LHCN-M2 (cell line): ENCODE measurements at regions not wholly inside any gene's neighbourhood (a gene's known extent, or its start where the extent isn't known, plus 50 kb on each side); places are given as distances from the start of the nearest gene placed in this dataset.
"Not testable (repeated sequence)": the region's sequence is repeated elsewhere in the genome, so short reads cannot be mapped to it uniquely, and the experiment has no call there.

Source experiments
- DNase-seq: peaks from one replicate; pipeline ENCODE4 v3.0.0-alpha.2; 2012; ENCODE audit warnings: low read depth

- DNase-seq = no peak
Measured at GRCh38 chr2:21194147-21194546, 70.4 kb downstream of the TDRD15 start.

DNA sequence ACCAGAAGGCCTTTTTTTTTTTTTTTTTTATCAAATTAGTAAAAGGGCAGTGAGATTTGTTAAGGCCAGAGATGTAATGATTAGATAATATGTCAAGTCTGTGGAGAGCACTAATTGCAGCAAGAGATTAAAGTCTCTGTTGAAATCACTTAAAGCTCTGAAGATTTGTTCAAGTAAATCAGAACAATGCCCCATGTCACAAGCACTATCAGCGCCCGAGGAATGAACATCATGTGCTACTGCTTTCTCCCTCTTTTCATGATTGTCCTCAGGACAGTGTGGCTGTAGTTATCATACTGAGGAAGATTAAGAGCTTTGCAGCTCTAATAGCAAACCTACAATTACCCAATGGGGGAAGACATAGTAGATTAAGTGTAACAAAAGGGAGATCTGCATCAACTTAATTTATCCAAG, 71.1 kb downstream of the TDRD15 start:
- no peak for DNase-seq

GRCh38 chr2:21195326-21195725, 71.6 kb downstream of the TDRD15 start:
- no peak for DNase-seq

- DNase-seq = no peak
Measured at GRCh38 chr2:21198637-21199036, 74.9 kb downstream of the TDRD15 start.

DNA sequence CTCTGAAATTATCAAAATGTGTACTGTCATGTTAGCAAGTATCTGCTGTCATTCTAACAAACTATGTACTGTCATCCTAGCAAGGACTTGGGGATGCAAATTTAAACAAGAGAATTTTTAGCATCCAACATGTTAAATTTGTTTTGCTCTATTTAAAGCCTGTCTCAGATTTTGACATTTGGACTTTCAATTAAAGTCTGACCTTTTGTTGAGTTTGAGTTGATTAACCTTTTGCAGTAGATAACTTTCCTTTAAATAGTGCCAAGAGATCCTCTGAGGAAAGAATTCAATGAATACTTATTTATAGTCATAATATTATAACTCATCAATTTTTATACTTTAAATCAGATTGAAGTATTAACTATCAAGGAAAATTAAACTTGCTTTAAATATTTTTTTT, 80.2 kb downstream of the TDRD15 start:
- DNase-seq = no peak

GRCh38 chr2:21214085-21214484, 90.3 kb downstream of the TDRD15 start:
- DNase-seq = not testable (repeated sequence)

DNA sequence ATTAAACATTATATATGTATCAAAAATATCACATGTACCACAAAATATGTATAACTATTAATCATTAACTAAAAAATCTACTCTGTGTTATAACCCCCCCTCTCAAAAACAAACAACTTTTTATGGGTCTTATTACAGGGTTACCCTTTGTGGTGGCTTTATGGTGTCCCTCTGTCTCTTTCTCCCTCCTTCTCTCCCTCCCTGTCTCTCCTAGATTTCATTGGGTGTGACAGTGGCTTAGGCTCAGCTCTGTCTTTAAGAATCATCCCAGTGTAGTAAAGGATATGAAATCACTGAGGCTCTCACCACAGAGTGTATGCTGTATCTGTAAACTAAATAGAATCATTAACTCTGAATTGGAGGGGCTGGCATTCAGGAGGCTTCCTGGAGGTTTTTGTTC, 93.7 kb downstream of the TDRD15 start:
- no peak for DNase-seq

DNA sequence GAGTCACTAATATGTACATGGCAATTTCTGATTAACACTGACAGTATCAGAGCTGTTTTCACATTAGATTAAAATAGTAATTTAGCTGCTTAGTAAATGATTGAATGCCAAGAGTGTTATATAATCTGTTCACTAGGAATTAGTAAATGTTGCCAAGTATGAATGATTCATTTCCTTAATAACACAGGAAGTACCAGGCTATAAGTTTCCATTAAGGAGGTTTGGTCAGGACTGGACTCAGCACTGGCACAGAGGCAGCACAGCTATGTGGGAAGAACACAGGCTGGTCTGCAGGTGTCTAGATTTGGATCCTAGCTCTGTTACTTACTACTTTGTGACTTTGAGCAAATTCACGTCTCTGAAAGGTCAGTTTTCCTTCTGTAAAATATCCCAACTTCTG, 97.2 kb downstream of the TDRD15 start:
- no peak for DNase-seq

GRCh38 chr2:21223618-21224017, 99.8 kb downstream of the TDRD15 start:
- DNase-seq = no peak

- no peak for DNase-seq
Measured at GRCh38 chr2:21228041-21228895, 104.5 kb downstream of the TDRD15 start.

DNA sequence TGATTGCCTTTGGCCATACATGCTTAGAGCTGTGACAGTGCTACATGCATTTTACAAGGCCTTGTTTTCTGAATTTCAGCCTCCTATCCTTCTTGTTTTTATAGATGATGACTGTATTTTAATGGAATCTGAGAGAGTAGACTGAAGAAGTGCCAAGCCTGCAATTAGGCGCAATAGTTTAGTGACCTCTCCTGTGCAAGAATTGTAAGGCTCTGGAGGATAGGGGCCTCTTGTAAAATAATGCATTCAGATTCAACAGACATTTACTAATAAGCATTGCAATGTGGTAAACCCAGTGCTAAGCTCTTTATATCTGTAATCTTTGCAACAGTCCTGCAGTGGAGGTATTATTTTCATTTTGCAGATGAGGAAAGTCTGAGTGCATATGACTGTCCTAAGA, 105.5 kb downstream of the TDRD15 start:
- DNase-seq = no peak

DNA sequence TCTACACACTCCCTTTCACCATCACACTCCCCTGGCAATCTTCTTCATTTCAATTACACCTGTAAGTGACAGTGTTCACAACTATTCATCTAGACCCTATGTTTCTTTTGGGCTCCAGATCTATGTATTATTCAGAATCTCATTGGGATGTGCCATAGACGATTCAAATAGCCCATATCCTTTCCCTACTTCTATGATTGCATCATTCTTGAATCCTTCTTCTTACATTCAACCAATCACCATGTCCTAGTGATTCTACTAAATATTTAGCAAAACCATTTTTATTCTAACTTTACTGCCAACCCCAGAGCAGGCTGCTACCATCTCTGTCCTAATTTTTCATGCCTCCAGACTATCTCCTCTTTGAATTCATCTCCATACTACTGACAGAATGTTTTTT, 106.4 kb downstream of the TDRD15 start:
- no peak for DNase-seq

DNA sequence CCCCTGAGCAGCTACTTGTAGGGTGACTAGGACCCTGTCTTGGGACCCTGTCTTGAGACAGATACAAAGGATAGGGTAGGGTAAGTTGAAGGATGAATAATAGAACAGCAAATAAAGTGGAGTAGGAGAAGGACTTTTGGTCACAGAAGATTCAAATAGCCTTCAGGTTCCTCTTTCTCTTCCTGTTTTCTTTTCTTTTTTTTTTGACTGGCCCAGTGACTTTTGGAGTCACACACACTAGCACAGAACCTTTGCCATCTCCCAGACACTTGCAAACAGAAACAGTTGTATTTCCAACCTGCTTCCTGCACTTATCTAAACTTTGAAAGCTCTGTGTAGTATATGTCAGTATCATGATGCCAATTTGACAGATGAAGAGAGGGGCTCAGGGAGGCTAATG, 108.2 kb downstream of the TDRD15 start:
- DNase-seq = no peak

DNA sequence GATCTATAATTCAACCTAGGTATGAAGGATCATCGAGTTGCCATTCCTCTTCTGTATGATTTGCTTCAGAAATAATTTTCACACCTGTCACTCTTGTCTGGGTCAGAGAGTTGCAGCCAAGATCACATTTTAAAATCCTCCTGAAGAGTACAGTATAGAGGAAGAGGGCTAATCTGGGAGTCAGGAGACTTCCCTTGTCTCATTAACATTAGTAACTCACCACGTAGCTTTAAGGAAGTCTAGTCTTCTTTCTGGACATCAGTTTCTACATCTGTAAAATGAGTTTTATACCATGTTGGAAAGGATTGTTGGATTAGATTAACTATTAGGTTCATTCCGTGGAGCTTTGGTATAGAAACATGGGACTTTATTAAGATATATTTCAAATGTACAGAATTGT, 109.4 kb downstream of the TDRD15 start:
- no peak for DNase-seq

- no peak for DNase-seq
Measured at GRCh38 chr2:21234001-21234400, 110.2 kb downstream of the TDRD15 start.

GRCh38 chr2:21234464-21235120, 110.8 kb downstream of the TDRD15 start:
- no peak for DNase-seq

DNA sequence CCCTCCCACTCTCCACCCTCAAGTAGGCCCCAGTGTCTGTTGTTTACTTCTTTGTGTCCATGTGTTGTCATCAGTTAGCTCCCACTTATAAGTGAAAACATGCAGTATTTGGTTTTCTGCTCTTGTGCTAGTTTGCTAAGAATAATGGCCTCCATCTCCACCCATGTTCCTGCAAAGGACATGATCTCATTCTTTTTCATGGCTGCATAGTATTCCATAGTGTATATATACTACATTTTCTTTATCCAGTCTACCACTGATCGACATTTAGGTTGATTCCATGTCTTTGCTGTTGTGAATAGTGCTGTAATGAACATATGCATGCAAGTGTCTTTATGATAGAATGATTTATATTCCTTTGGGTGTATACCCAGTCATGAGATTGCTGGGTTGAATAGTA, 116.0 kb downstream of the TDRD15 start:
- not testable (repeated sequence) for DNase-seq

GRCh38 chr2:21244161-21244560, 120.4 kb downstream of the TDRD15 start:
- no peak for DNase-seq

GRCh38 chr2:21245565-21245964, 121.8 kb downstream of the TDRD15 start:
- no peak for DNase-seq

DNA sequence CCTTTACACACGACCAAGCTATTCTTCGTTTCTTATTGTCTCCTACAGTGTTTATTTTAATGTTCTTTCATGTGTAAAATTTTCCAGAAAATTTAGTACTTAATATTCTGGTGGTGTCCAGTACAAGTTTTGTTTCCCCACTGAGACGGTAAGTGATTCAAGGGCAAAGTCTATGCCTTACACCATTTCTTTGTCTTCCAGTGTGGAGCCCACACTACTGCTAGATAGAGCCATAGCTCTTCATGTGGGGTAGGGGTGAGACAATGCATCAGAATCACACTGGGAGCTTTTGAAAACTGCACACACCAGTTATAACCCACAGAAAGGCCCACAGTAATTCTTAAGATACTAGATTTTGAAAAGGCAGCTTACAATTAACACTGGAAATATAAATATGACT, 125.6 kb downstream of the TDRD15 start:
- DNase-seq = no peak

DNA sequence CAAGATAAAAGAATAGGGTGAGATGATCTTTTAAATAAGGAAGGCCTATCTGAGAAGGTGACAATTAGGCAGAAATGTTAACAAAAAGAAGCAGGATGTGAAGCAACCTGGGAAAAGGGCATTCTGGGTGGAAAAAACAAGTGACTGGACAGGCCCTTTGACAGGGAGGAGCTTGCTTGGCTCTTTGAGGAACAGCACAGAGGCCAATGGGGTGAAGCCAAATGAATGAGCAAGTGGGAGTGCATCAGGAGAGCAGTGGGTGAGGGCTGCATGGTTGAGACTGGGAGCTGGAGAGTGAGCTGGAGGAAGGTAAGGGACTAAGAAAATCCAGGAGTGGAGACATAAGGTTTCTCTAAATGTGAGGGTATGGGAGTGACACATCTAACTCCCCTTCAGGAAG, 126.9 kb downstream of the TDRD15 start:
- no peak for DNase-seq

GRCh38 chr2:21251216-21251980, 127.6 kb downstream of the TDRD15 start:
- no peak for DNase-seq
